NCI-H2227 (cell line): ENCODE measurements at regions not wholly inside any gene's neighbourhood (a gene's known extent, or its start where the extent isn't known, plus 50 kb on each side); places are given as distances from the start of the nearest gene placed in this dataset.

Experiments
- DNase-seq: peaks from one replicate; lab custom pipeline; 2025; ENCODE audit not compliant: unreplicated experiment; lab: John Stamatoyannopoulos, UW

GRCh38 chr11:29959488-29959887 lies 57.3 kb downstream of the KCNA4 start:
- no peak for DNase-seq

DNA sequence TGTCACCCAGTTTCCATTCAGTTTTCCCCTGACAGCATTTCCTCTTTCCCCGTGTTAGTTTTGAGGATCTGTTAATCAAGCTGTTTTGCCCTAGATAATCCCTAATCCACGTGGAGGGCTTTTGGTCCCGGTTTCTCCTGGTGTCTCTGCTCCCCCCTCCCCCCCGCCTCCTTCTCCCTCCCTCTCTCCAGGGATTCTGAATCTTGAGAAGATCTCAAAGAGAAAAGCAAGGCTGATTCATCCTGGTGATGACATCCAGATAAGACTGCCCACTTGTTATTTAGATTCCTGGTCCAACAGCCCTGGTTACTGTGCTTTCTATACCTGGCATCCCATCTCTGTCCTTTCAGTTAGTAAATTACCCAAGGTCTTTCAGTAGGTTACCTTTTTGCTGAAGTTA lies 59.4 kb downstream of the KCNA4 start:
- DNase-seq: no peak

DNA sequence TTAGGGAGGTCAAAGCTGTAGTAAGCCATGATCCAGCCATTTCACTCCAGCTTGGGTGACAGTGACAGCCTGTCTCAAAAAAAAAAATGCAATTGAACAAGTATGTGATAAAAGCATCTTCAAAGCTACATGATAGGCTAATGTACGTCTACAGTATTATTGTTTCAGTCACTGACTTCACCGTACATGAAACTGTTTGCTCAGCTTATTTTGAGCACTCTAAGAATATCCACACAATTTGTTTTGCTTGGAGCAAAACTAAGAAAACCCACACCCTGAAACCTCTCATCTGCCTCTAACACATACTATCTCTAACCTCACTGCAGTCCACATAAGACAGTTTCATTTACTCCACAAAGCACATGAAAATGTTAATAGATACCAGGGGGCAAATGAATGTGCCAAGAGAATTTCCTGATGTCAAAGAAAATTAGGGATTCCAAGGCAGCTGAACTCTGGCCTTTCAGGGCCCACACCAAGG lies 60.7 kb downstream of the KCNA4 start:
- no peak for DNase-seq

DNA sequence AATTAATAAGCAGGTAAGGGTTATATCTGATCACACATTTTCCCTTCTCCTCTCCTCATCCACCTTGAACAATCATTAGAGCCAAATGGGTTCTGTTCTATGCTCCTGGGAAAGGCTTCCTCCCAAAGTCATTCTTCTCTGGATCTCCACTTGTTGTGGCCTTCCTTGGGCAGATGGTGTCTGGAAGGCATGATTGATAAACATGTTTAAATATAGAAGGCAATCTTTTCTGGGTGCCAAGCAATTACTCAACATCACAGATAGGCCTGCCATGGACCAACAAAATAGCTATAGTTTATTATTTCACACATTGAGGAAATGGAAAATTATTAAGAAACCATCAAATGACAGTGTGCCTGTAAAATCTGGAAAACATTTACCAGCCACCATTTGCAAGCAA lies 73.5 kb downstream of the KCNA4 start:
- DNase-seq: no peak

DNA sequence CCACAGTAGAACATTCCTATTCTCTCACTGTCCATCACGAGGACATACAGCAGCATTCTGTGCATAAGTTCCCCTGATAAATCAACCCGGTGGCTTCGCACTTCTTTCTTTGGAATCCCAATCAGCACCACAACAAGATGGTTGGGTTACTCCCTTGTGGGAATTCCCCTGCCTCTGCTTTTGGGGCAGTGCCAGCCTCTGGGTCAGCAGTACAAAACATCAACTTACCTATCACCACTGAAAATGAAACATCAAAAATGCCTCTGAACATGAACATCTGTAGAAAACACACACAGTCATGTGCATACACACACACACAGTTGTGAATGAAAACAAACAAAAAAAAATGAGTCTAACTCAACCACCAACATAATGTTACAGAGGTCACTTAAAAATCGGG lies 79.3 kb downstream of the KCNA4 start:
- no peak for DNase-seq

DNA sequence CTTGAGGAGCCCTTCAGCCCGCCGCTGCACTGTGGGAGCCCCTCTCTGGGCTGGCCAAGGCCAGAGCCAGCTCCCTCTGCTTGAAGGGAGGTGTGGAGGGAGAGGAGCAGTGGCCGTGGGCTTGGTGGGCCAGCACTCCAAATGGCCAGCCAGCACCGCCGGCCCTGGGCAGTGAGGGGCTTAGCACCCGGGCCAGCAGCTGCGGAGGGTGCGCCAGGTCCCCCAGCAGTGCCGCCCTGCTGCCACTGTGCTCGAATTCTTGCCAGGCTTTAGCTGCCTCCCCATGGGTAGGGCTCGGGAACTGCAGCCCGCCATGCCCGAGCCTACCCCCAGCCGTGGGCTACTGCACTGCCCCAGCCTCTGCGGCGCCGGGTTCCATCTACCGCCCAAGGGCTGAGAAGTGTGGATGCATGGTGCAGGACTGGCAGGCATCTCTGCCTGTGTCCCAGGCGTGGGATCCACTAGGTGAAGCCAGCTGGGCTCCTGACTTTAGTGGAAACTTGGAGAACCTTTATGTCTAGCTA lies 82.7 kb downstream of the KCNA4 start:
- DNase-seq: no peak

DNA sequence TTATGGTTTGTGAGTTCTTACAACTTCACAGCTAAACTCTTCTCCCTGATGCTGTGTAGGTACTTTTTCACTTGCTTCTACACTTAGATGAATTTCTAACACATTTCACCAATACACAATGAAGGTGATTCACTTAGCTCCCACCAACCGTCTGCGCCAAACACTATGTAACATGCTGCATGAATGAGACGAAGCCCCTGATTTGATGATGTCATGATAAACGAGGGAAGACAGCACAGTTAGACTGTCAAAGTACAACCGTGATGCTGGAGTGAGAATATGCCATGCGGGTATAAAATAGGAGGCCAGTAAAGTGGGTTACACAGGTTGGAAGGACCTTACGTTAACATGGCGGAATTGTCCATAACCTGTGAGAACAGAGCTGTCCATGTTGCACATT lies 100.8 kb downstream of the KCNA4 start:
- DNase-seq: no peak

DNA sequence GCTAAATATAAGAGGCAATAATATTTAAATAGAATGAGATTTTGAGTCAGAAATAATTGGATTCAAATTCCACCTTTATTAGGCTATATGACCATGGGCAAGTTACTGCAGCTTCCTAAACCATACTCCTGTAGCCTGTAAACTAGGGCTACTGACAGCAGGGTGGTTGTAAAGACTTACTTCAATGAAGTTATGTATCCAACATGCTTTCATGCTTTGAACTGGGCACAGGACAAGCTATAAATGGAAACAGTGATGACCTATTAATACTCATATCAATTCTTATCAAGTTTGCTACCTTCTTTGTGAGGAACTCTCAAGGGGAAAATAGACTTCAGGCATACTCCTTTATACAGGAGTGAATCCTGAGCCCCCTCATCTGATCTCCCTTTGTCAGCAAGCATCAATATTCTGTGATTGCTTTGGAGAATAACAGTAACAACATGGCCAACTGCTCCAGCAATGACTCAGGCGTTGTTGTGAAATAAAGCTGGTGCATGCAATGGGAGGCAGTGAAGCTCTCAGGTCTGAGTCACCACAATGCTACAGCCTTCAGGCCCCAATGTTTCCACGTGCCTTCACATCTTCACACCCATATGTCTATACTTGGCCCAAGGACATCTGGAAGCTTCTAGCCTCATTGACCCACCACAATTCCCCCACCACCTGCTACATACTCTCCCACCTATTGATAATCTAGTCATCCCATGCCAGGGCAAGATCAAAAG lies 102.5 kb downstream of the KCNA4 start:
- DNase-seq: no peak

GRCh38 chr11:29913352-29913751 lies 103.5 kb downstream of the KCNA4 start:
- DNase-seq: no peak

- no peak for DNase-seq
Measured at GRCh38 chr11:29900382-29900781, 116.4 kb downstream of the KCNA4 start.

GRCh38 chr11:29879560-29879959 lies 137.3 kb downstream of the KCNA4 start:
- DNase-seq: no peak

GRCh38 chr11:29876192-29876591 lies 140.6 kb downstream of the KCNA4 start:
- DNase-seq: no peak

- no peak for DNase-seq
Measured at GRCh38 chr11:29847219-29847618, 169.6 kb downstream of the KCNA4 start.

GRCh38 chr11:29844701-29845379 lies 172.0 kb downstream of the KCNA4 start:
- no peak for DNase-seq

GRCh38 chr11:29844031-29844430 lies 172.8 kb downstream of the KCNA4 start:
- DNase-seq: no peak

DNA sequence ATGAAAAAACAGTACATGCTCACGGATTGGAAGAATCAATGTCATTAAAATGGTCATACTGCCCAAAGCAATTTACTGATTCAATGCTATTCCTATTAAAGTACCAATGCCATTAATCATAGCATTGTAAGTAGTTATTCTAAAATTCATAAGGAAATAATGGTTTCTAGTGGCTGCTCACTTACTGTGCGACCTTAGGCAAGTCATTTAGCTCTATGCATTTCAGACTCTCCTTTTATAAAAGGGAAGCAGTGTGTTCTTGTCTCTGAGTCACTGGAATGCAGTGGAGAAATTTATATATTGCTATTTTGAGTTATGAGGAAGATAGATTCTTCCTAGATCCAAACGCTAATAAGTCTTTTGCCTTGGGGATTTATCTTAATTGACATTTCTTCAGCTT lies 174.8 kb downstream of the KCNA4 start:
- no peak for DNase-seq

DNA sequence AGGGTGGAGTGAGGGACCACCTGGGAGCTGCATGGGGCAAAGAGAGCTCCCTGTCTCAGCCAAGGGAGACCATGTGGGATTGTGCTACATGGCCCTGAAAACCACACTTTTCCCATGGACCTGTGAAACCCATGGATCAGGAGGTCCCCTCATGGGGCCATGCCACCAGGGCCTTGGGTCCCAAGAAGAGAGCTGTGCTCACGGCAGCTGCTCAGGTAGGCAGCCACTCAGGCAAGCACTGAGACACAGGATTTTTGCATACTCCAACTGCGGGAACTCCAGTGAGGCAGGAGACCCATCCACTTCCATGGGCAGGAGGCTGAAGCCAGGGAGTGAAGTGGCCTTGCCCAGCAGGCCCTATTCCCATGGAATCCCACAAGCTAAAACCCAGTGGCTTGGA lies 190.0 kb downstream of the KCNA4 start:
- no peak for DNase-seq

- no peak for DNase-seq
Measured at GRCh38 chr11:29816359-29816758, 200.5 kb downstream of the KCNA4 start.

- no peak for DNase-seq
Measured at GRCh38 chr11:29809121-29809520, 207.7 kb downstream of the KCNA4 start.

DNA sequence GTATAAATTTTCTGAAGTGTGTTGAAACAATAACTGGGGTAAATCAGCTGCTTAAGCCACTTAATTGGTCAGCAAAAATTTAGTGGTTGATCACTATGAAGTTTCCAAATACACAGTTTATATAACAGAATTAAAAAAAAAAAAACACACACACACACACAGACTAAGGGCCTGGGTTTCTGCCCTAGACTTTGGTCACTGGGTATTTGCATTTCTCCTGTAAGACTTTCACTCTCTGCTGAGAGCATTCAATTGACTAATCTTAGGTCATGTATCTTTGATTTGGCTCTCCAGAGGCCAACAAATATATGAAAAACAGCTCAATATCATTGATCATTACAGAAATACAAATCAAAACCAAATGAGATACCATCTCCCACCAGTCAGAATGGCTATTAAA lies 214.3 kb downstream of the KCNA4 start:
- no peak for DNase-seq

- no peak for DNase-seq
Measured at GRCh38 chr11:29801561-29801960, 215.3 kb downstream of the KCNA4 start.

DNA sequence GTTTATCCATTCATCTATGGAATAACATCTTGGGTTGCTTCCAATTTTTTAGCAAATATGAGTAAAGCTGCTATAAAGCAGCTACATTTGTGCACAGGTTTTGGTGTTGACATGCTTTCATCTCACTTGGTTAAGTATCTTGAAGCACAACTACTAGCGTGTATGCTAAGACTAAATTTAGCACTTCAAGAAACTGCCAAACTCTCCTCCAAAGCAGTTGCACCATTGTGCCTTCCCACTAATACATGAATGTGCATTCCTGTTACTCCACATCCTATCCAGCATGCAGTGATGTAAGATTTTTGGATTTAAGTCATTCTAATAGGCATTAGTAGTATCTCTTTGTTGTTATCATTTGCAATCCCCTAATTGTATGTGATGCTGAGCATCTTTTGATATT lies 230.7 kb downstream of the KCNA4 start:
- no peak for DNase-seq
